CD14-positive monocyte (primary cell): ENCODE measurements at regions not wholly inside any gene's neighbourhood (a gene's known extent, or its start where the extent isn't known, plus 50 kb on each side); places are given as distances from the start of the nearest gene placed in this dataset.

ENCODE experiments used
- DNase-seq, 3 donors: peaks; one replicate each; pipeline ENCODE4 v3.0.0-alpha.2; 2011 to 2022
- H2AFZ ChIP-seq: 2 replicates; pipeline ENCODE4 v1.6.0; 2012; ENCODE audit warnings: mild to moderate bottlenecking, low read depth, low read length, inconsistent platforms; ENCODE audit not compliant: insufficient read depth, poor library complexity, severe bottlenecking
- H3K27ac ChIP-seq, 2 donors: 1 replicate in 1 of 2; 2 replicates in 1 of 2; pipeline ENCODE4 v1.5.1; 2012 to 2013; ENCODE audit warnings: low read length in 2 of 2, control low read depth in 1 of 2, inconsistent platforms in 1 of 2, low read depth in 1 of 2, mild to moderate bottlenecking in 1 of 2
- H3K27me3 ChIP-seq, 2 donors: one replicate each; pipeline versions ENCODE4 v1.6.0 to v1.6.1; 2011 to 2013; ENCODE audit warnings: low read length in 2 of 2; ENCODE audit not compliant: control insufficient read depth in 2 of 2, insufficient read depth in 2 of 2
- H3K36me3 ChIP-seq, 2 donors: replicated peaks in 1 of 2; 1 replicate in 1 of 2; 2 replicates in 1 of 2; pipeline versions ENCODE4 v1.5.1 to v1.6.1; 2012 to 2013; ENCODE audit warnings: low read length in 2 of 2, control low read depth in 1 of 2, inconsistent platforms in 1 of 2, mild to moderate bottlenecking in 1 of 2; ENCODE audit not compliant: insufficient read depth in 2 of 2, control insufficient read depth in 1 of 2
- H3K4me1 ChIP-seq, 2 donors: 1 replicate in 1 of 2; 2 replicates in 1 of 2; pipeline versions ENCODE4 v1.5.1 to v1.6.1; 2012 to 2013; ENCODE audit warnings: low read length in 2 of 2, control low read depth in 1 of 2, inconsistent platforms in 1 of 2, mild to moderate bottlenecking in 1 of 2, moderate library complexity in 1 of 2; ENCODE audit not compliant: insufficient read depth in 2 of 2, control insufficient read depth in 1 of 2
- H3K4me2 ChIP-seq: replicated peaks from 2 replicates; pipeline ENCODE3; 2012; ENCODE audit warnings: low read length, moderate library complexity, mild to moderate bottlenecking; ENCODE audit not compliant: poor library complexity, severe bottlenecking; ENCODE audit errors: extremely low read depth
- H3K4me3 ChIP-seq, 3 experiments: fragments of 200-600 bp in 1 of 3; sonication (generic) in 1 of 3; replicated peaks in 1 of 3; 1 replicate in 2 of 3; 2 replicates in 1 of 3; pipeline ENCODE4 v1.5.1; 2011 to 2013; ENCODE audit warnings: low read length in 3 of 3, mild to moderate bottlenecking in 3 of 3, control low read depth in 2 of 3, low read depth in 2 of 3, inconsistent platforms in 1 of 3, moderate library complexity in 1 of 3
- H3K79me2 ChIP-seq: 2 replicates; pipeline ENCODE4 v1.6.0; 2012; ENCODE audit warnings: mild to moderate bottlenecking, control low read depth, inconsistent platforms, low read length, moderate library complexity; ENCODE audit not compliant: insufficient read depth
- H3K9ac ChIP-seq: 2 replicates; pipeline ENCODE4 v1.6.0; 2017; ENCODE audit warnings: low read length, mild to moderate bottlenecking; ENCODE audit not compliant: insufficient read depth, poor library complexity, severe bottlenecking
- H3K9me3 ChIP-seq, 2 donors: replicated peaks in 1 of 2; 1 replicate in 1 of 2; 2 replicates in 1 of 2; pipeline versions ENCODE4 v1.5.1 to v1.6.1; 2012 to 2013; ENCODE audit warnings: low read length in 2 of 2, control low read depth in 1 of 2; ENCODE audit not compliant: control insufficient read depth in 1 of 2, insufficient read depth in 1 of 2
- H4K20me1 ChIP-seq: 2 replicates; pipeline ENCODE4 v1.6.0; 2012; ENCODE audit warnings: mild to moderate bottlenecking, low read length, control low read depth, moderate library complexity; ENCODE audit not compliant: insufficient read depth
- H3K27ac Mint-ChIP-seq, 7 donors: one replicate each; pipeline ENCODE4 v1.8.0; 2020; ENCODE audit warnings: mild to moderate bottlenecking in 7 of 7, mixed read lengths in 7 of 7, moderate library complexity in 6 of 7, inconsistent platforms in 2 of 7
- H3K27me3 Mint-ChIP-seq, 3 donors: one replicate each; pipeline ENCODE4 v1.8.0; 2021 to 2022; ENCODE audit warnings: low read depth in 3 of 3, mild to moderate bottlenecking in 3 of 3, mixed read lengths in 3 of 3, moderate library complexity in 3 of 3, inconsistent platforms in 1 of 3
- H3K36me3 Mint-ChIP-seq, 2 donors: one replicate each; pipeline ENCODE4 v1.8.0; 2020; ENCODE audit warnings: mixed read lengths in 2 of 2, inconsistent platforms in 1 of 2, mild to moderate bottlenecking in 1 of 2
- H3K4me1 Mint-ChIP-seq: one replicate; pipeline ENCODE4 v1.8.0; 2020; ENCODE audit warnings: mild to moderate bottlenecking, mixed read lengths
- H3K4me3 Mint-ChIP-seq, 2 donors: one replicate each; pipeline ENCODE4 v1.8.0; 2020; ENCODE audit warnings: mild to moderate bottlenecking in 2 of 2, mixed read lengths in 2 of 2, moderate library complexity in 1 of 2
- H3K9me3 Mint-ChIP-seq, 7 donors: one replicate each; pipeline ENCODE4 v1.8.0; 2020 to 2022; ENCODE audit warnings: mixed read lengths in 7 of 7, mild to moderate bottlenecking in 6 of 7, moderate library complexity in 6 of 7, inconsistent platforms in 2 of 7
- CTCF ChIP-seq: fragments of 200-600 bp; IDR thresholded peaks from one replicate; pipeline ENCODE4 v1.8.0; 2022; ENCODE audit warnings: antibody characterized with exemption, mild to moderate bottlenecking
- WGBS: methylation state at CpG from one replicate; pipeline ENCODE4 v1.1.5; 2013; ENCODE audit warnings: missing lambda C conversion rate; ENCODE audit not compliant: insufficient coverage; 5-methylcytosine and 5-hydroxymethylcytosine counted together
- intact Hi-C, 2 donors: fragments of 100-400 bp; cut with micrococcal nuclease; formaldehyde crosslinking; loops; one replicate each; pipeline versions ENCODE4 v1.15.0 to v1.15.1; 2023

DNA sequence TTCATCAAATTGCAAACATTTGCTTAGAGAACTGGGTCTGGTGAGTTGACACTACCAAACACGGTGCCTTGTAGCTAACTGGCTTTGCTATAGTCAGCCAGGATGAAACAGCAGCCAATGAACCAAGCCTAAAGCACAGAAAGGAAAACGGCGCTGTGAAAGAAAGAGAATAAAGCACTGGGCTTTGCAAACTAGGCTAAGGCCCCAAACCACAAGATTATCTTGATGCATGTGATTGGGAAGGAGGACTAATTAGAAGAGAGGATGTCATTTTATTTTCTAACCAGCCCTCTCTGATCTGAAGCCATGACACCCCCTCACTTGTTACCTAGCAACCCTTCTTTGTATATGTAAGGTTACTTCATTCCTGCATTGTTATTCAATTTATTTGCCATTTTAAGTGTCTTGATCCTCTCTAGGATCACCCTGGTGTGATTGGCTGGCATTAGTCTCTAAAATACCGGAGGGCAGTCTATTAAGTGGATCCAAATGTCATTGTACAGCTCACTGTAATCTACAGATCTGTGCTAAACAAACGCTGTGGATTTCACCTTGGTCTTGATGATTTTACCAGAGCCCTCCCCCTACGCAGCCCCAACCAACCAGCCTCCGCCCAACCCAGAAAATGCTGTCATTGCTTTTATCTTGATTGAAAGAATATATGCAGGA is 395.4 kb upstream of the ACVR2A start:
- Histone ChIP-seq H3K36me3 (no peaks in the 10 kb centered on the region), H3K79me2 (no peaks in the 10 kb centered on the region), H3K27ac (no peak overlapping the region), H3K4me3 (no peak overlapping the region), H3K4me2 (no peak overlapping the region), H3K4me1 (no peaks in the 10 kb centered on the region), H2AFZ (no peak overlapping the region), H3K27me3 (no peaks in the 10 kb centered on the region), H3K9ac (no peak overlapping the region), H4K20me1 (no peaks in the 10 kb centered on the region), H3K9me3 (no peaks in the 10 kb centered on the region)
- no peak for DNase-seq
- Mint-ChIP-seq H3K9me3 (peaks cover 0 to 15% (median 4%) of the 10 kb centered on the region in 7 donors), H3K36me3 (no peaks in the 10 kb centered on the region), H3K27me3 (peaks cover 0 to 2% (median 0%) of the 10 kb centered on the region in 3 donors), H3K4me3 (no peak overlapping the region), H3K4me1 (no peaks in the 10 kb centered on the region), H3K27ac (peak overlapping the region in 1 of 7 donors; percentile 16)
- TF ChIP-seq CTCF, result no peak
- WGBS, result 95% methylated on average over 4 of the region's 7 CpGs
- intact Hi-C loops, result no loop called here

GRCh38 chr2:147442816-147443215 is 402.0 kb upstream of the ACVR2A start:
- intact Hi-C loops, result no loop called here
- no peak for DNase-seq
- Mint-ChIP-seq H3K27ac (no peak overlapping the region), H3K4me3 (no peak overlapping the region), H3K27me3 (no peaks in the 10 kb centered on the region), H3K36me3 (no peaks in the 10 kb centered on the region), H3K4me1 (no peaks in the 10 kb centered on the region), H3K9me3 (peaks cover 3 to 20% (median 5%) of the 10 kb centered on the region in 7 donors)
- Histone ChIP-seq H4K20me1 (no peaks in the 10 kb centered on the region), H3K4me2 (no peak overlapping the region), H3K9me3 (no peaks in the 10 kb centered on the region), H3K79me2 (no peaks in the 10 kb centered on the region), H3K4me1 (no peaks in the 10 kb centered on the region), H3K4me3 (no peak overlapping the region), H3K27me3 (no peaks in the 10 kb centered on the region), H3K27ac (no peak overlapping the region), H3K9ac (no peak overlapping the region), H2AFZ (no peak overlapping the region), H3K36me3 (no peaks in the 10 kb centered on the region)
- 97% methylated on average over 2 of the region's 3 CpGs for WGBS
- TF ChIP-seq CTCF, result no peak
